SHP77 treated with DMSO at 0.1 percent for 48 hours (cell line): ENCODE measurements at regions not wholly inside any gene's neighbourhood (a gene's known extent, or its start where the extent isn't known, plus 50 kb on each side); places are given as distances from the start of the nearest gene placed in this dataset.
"Not testable (repeated sequence)": the region's sequence is repeated elsewhere in the genome, so short reads cannot be mapped to it uniquely, and the experiment has no call there.

Experiments used
- DNase-seq: peaks from one replicate; lab custom pipeline; 2025; lab: John Stamatoyannopoulos, UW

- no peak for DNase-seq
These were observed 109.2 kb upstream of the RAB12 start for GRCh38 chr18:8499810-8500675.

DNA sequence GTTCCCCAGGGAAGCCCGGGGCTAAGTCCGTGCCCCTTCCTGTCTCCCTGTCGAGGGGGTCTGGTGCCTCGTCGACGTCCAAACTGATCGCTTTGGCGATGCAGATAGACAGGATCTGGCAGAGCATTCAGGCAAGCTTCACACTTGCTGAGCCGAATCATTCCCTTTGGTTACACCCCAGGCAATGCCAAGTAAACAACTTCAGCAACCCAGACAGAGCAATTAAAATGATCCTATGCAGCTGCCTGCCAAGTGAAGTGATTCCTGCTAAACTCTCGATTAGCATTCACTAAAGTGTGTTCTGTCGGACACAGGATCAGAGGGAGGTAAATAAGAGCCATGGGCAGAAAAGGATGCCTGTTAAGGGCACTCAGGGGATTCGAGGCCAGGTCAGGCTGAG lies 108.2 kb upstream of the RAB12 start:
- DNase-seq, result no peak

DNA sequence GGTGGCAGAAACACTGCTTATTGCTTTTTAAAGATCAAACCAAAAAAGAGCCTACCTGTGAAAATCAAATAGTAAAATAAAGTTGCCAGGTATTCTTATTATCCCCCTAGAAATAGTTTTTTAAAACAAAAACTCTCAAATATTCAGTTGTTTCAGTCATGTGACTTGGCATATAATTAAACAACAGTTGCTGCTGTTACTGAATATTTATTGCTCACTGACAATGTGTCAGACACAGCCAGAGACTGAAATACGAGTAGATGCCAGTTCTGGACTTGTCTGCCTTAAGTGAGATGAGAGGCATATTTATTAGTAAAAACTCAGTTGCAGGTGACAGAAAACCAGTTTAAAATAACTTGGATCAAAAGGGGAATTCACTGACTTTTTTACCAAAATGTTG lies 106.0 kb upstream of the RAB12 start:
- DNase-seq, result no peak

DNA sequence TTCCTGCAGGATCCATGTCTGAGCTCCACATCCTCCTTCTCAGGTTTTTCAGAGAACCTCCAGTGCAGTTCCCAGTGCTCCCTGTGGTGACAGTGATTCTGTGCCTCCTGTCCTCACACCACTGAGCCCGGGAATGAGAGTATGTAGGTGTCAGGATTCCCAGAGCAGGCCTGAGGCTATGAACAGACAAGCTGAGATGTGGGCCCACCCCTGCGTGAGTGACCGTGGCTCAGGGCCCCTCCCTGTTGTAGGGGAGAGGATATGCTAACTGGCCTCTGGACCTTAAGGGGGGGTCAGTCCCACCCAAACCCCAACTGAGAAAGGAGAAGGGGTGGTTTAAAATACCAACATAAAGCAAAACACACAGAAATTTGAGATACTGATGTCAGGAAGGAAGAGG lies 104.8 kb upstream of the RAB12 start:
- DNase-seq, result no peak

- no peak for DNase-seq
These were observed 104.3 kb upstream of the RAB12 start for GRCh38 chr18:8504880-8505435.

DNA sequence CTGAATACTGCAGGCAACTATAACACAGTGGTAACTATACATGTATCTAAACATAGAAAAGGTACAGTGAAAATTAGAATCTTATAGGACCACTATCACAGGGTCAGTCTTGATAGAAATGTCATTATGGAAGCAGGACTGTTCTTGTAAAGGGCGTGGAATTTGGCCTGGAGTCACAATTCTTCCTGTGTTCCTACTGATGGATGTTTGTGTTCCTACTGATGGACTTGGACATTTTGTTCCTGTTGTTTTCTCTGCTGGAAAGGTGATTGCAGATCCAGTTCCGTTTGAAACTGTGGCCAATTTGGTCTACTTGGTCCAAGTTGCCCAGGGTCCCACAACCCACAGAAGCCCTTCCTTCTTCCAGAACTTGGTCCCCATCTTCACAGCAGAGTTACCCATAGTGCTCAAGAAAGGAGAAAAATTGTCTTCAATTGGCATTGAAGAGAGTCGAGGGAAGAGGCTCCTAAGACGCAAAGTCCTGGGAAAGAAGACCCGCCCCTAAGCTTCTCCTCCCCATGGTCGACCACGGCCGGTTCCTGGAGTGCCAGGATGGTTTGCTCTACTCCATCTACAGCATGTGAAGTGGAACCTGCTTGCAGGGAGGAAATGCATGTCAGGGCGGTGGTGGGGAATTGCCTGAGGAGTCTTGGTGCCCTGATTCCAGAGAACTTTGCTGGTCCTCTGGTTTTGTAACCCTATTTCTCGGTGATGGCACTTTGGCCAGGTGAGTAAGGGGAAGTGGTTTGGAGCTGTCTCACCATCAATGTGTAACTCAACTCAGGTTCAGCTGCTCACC lies 102.8 kb upstream of the RAB12 start:
- no peak for DNase-seq

DNA sequence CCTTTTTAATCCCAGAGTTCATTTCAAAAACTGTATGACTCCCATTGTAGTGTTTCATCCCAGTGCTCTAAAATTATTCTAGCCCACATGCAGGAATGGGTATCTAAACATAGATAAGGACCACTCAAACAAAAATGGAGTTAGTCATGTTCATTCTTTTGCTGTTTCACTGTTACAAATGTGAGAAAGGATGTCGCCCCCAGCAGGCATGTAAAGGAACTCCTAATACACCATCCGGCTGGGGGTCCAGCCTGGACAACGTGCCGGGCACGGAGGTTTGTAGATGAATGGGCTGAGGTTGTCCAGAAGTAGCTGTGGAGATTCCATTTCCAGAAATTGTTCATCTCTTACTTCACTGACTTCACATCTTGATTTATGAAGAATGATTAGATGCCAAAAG lies 101.9 kb upstream of the RAB12 start:
- DNase-seq, result no peak

GRCh38 chr18:8507915-8508705 lies 101.1 kb upstream of the RAB12 start:
- no peak for DNase-seq

- no peak for DNase-seq
These were observed 96.0 kb upstream of the RAB12 start for GRCh38 chr18:8513249-8513648.

GRCh38 chr18:8514409-8514808 lies 94.8 kb upstream of the RAB12 start:
- no peak for DNase-seq

DNA sequence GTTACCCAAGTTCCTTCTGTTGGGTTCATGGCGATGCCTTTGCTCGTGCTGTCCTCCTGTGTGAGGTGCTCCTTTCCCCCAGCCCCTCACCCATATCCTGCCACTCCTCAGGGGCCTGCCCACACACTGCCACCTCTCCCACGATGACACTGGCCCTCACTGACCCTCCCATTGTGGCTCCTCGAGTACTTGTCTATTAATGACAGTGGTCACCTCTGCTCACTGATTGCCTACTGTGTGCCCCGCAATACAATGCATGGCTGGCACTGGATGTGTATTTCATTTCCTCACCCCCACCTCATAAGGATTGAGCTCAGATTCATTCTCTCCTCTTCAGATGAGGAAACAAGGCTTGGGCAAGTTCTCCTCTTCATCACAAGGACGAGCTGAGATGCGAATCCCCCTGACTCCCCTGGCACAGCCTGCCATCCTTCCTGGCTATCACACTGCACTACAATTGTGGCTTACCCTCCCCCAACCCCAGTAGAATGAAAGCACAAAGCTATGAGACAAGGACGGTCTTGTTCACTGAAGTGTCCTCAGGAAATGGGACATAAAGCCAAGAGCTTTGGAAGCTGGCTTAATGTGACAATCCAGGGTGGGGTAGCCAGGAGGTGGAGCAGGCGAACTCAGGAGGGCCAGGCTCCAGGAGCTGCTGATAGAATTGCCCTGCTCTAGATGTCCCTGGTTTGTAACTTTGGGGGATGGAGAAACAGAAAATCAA lies 93.9 kb upstream of the RAB12 start:
- no peak for DNase-seq

DNA sequence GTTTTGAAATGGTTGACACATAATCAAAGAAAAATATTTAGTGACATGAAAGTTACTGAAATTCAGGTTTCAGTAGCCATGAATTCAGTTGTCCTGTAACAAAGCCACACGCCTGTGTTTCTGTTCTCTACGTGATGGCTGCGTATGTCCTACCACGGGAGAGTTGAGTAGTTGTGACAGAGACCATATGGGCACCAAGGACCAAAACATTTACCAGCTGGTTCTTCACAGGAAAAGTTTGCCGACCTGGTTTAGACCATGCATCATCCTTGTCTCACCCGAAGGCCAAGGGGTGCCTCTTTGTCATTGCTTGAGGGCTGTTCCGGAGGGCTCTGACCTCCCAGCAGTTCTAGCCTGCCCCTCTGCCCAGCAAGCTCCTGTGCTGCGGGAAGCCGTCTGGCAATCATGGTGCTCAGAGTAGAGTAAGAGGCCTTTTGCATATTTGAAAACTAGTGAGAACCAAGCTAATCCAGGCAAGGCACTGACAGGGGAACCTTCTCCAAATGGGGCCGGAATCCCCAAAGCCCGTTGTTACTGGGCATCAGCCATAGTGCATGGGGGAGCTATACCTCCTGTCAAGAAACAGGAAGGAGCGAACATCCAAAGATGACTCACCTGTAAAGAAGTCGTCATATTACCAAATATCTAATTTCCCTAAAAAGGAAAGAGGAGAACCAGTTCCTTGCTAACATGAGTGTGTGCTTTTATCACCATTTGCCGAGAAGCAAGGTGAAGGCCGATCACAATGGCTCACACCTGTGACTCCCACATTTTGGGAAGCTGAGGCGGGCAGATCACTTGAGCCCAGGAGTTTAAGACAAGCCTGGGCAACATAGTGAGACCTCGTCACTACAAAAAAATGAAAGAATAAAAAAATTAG lies 92.6 kb upstream of the RAB12 start:
- DNase-seq, result no peak

DNA sequence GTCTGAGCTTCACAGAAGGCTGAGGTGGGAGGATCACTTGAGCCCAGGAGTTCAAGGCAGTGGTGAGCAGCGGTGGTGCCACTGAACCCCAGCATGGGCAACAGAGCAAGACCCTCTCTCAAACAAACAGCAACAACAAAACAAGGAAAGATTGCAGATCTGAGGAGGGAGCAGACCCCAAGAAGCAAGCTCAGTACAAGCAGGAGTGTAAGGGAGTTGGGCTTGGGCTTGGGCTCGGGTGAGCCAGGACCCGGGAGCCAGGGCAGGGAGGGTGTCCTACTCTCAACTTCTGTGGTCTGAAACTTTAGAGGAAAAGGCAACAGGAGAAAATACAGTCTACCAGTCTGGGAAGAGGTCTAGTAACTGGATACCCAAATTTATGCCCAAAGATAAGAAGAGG lies 92.0 kb upstream of the RAB12 start:
- DNase-seq, result no peak

GRCh38 chr18:8519102-8519501 lies 90.1 kb upstream of the RAB12 start:
- no peak for DNase-seq

DNA sequence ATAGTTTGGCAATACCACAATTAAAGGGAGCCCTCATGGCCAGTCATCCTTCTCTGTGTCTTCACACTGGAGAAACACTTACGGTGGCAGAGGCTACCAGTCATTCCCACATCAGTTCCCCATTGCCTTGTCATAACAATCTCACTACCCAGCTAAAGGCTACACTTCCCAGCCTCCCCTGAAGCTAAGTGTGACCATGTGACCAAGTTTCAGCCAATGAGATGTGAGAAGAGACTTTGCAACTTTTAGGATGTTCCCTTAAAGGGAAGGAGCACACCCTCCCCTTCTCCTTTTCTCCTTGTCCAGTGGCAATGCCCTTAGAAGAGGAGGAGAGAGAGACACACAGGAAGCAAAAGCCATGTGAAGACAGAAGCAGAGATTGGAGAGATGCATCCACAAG lies 89.0 kb upstream of the RAB12 start:
- DNase-seq, result no peak

DNA sequence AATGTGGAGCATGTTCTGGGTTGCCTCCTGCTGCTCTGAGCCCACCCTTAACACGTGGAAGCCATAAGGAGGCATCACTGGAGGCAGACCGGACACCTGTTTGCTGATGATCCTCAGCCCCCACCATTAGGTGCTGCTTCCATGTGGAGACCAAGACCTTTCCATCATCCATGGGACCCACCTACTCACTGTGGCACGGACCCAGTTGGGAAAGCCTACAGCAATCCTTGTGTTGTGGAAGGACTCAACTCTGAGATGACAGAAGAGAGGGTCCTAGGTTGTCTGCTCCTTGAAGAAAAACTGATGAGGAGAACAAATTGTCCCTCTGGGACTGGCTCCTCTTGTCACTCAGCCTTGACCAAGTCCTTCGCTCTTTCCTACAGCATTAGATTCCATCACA lies 86.5 kb upstream of the RAB12 start:
- no peak for DNase-seq

- DNase-seq, result no peak
These were observed 83.5 kb upstream of the RAB12 start for GRCh38 chr18:8525692-8526091.

GRCh38 chr18:8526332-8526731 lies 82.9 kb upstream of the RAB12 start:
- no peak for DNase-seq

GRCh38 chr18:8529609-8530008 lies 79.6 kb upstream of the RAB12 start:
- DNase-seq, result no peak

- DNase-seq, result not testable (repeated sequence)
These were observed 78.2 kb upstream of the RAB12 start for GRCh38 chr18:8531084-8531483.

GRCh38 chr18:8536231-8536630 lies 73.0 kb upstream of the RAB12 start:
- DNase-seq, result no peak
